Ovary (tissue), 7 donors: ENCODE measurements at regions not wholly inside any gene's neighbourhood (a gene's known extent, or its start where the extent isn't known, plus 50 kb on each side); places are given as distances from the start of the nearest gene placed in this dataset.

ENCODE experiments used
- DNase-seq, 5 donors: peaks; one replicate each; pipeline ENCODE4 v3.0.0-alpha.2; 2019 to 2020
- H3K27ac ChIP-seq, 2 donors: fragments of 200-600 bp; one replicate each; pipeline versions ENCODE4 v1.5.1 to v1.8.0; 2019 to 2022
- H3K27me3 ChIP-seq: fragments of 200-600 bp; one replicate; pipeline ENCODE4 v1.8.0; 2022
- H3K36me3 ChIP-seq: fragments of 200-600 bp; sonication (generic); one replicate; pipeline ENCODE4 v1.5.1; 2019
- H3K4me1 ChIP-seq: one replicate; pipeline ENCODE4 v1.8.1; 2013; ENCODE audit warnings: mild to moderate bottlenecking, moderate library complexity; ENCODE audit not compliant: insufficient read depth
- H3K4me3 ChIP-seq: fragments of 200-600 bp; sonication (generic); one replicate; pipeline ENCODE4 v1.5.1; 2017
- H3K9me3 ChIP-seq, 2 donors: fragments of 200-600 bp in 1 of 2; sonication (generic) in 1 of 2; one replicate each; pipeline versions ENCODE4 v1.5.1 to v1.8.1; 2013 to 2019; ENCODE audit warnings: mild to moderate bottlenecking in 1 of 2, moderate library complexity in 1 of 2
- EP300 ChIP-seq: sonication (generic); formaldehyde crosslinking; IDR thresholded peaks from one replicate; pipeline ENCODE4 v1.6.1; 2017; ENCODE audit warnings: antibody characterized with exemption
- POLR2A ChIP-seq: fragments of 450-650 bp; IDR thresholded peaks from one replicate; pipeline ENCODE4 v1.6.1; 2017; ENCODE audit warnings: antibody characterized with exemption, mild to moderate bottlenecking, moderate library complexity
- WGBS, 3 donors: extraction: QIAGEN DNeasy Blood & Tissue Kit in 1 of 3; methylation state at CpG; one replicate each; pipeline versions ENCODE4 v1.1.5 to v1.1.7; 2013 to 2017; 5-methylcytosine and 5-hydroxymethylcytosine counted together
- intact Hi-C, 4 donors: fragments of 100-400 bp; cut with DNase I; formaldehyde crosslinking; loops; one replicate each; pipeline versions ENCODE4 v1.11.0 to v1.15.1; 2022 to 2023
- TF ChIP-seq, protein P1 (sequence below), 3 donors: fragments of 450-650 bp in 2 of 3; fragments of 200-600 bp in 1 of 3; IDR thresholded peaks; one replicate each; pipeline versions ENCODE4 v1.5.1 to v1.8.0; 2016 to 2022; ENCODE audit warnings: antibody characterized with exemption in 3 of 3, mild to moderate bottlenecking in 1 of 3
- donor health status: DM: no; HTN: no; CAD: no; lungs with moderate emphysema.
- donor health status: DM: no; HTN: no; CAD: no.
- donor health status: Bipolar disorder and iron deficiency.
- donor health status: DM: no; HTN: no; CAD: no.
- donor health status: DM: yes; HTN: yes; CAD: no.

- H3K9me3 ChIP-seq: no peaks in the 10 kb centered on the region
- H3K4me1 ChIP-seq: no peaks in the 10 kb centered on the region
- no peak for DNase-seq
- TF ChIP-seq EP300 (no peak), POLR2A (no peak)
- TF ChIP-seq, protein P1, sequence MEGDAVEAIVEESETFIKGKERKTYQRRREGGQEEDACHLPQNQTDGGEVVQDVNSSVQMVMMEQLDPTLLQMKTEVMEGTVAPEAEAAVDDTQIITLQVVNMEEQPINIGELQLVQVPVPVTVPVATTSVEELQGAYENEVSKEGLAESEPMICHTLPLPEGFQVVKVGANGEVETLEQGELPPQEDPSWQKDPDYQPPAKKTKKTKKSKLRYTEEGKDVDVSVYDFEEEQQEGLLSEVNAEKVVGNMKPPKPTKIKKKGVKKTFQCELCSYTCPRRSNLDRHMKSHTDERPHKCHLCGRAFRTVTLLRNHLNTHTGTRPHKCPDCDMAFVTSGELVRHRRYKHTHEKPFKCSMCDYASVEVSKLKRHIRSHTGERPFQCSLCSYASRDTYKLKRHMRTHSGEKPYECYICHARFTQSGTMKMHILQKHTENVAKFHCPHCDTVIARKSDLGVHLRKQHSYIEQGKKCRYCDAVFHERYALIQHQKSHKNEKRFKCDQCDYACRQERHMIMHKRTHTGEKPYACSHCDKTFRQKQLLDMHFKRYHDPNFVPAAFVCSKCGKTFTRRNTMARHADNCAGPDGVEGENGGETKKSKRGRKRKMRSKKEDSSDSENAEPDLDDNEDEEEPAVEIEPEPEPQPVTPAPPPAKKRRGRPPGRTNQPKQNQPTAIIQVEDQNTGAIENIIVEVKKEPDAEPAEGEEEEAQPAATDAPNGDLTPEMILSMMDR (IDR thresholded peaks at IDR 0.05): no peak
- no peak overlapping the region for H3K4me3 ChIP-seq
- no peak overlapping the region for H3K27ac ChIP-seq
- intact Hi-C loops: no loop called here
- 82 to 85% (median 84%) methylated on average over 6 of the region's 6 CpGs for WGBS, 3 donors
- no peaks in the 10 kb centered on the region for H3K27me3 ChIP-seq
- H3K36me3 ChIP-seq: no peaks in the 10 kb centered on the region
These were observed 59.3 kb upstream of the GPCPD1 start for GRCh38 chr20:5670036-5670536.

GRCh38 chr20:5668529-5668868 is 57.7 kb upstream of the GPCPD1 start:
- Histone ChIP-seq H3K27me3 (no peaks in the 10 kb centered on the region), H3K4me1 (no peaks in the 10 kb centered on the region), H3K36me3 (no peaks in the 10 kb centered on the region), H3K27ac (no peak overlapping the region), H3K9me3 (no peaks in the 10 kb centered on the region), H3K4me3 (no peak overlapping the region)
- intact Hi-C loops: loop anchor here in 1 of 4 donors (10.0 kb wide), 1 partner anchor 66 kb away; no protein-coding TSS in a partner anchor
- DNase-seq: no peak
- TF ChIP-seq EP300 (no peak), POLR2A (no peak)
- TF ChIP-seq, protein P1 (IDR thresholded peaks at IDR 0.05): no peak
- 90 to 96% (median 93%) methylated on average over 5 of the region's 5 CpGs for WGBS, 3 donors

DNA sequence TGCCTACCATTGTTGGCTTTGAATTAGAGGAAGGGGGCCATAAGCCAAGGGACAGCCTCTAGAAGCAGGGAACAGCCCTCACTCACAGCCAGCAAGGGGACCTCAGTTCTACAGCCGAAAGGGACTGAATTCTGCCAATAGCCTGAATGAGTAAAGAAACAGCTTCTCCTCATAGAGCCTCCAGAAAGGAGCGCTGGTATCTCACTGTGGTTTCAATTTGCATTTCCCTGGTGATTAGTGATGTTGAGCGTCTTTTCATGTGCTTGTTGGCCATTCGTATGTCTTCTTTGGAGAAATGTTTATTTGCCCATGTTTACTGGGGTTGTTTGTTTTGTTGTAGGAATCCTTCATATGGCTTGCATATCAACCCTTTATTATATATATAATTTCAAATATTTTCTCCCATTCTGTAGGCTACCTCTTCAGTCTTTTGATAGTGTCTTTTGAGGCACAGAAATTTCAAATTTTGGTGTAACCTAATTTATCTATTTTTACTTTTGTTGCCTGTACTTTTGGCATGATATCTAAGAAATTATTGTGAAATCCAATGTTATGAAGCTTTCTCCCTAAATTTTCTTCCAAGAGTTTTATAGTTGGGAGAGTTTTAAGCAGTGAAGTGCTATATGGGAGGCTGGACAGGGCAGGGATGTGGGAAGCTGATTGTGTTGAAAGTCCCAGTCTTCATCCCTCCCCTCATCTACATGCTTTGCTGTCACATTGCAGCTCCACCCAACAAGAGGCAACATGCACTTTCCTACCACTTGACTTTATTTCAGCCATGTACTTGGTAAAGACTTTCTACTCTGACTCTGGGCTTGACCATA is 57.1 kb upstream of the GPCPD1 start:
- intact Hi-C loops: loop anchor here in 1 of 4 donors (10.0 kb wide), 1 partner anchor 67 kb away; no protein-coding TSS in a partner anchor

GRCh38 chr20:5665417-5665816 is 54.6 kb upstream of the GPCPD1 start:
- WGBS, 3 donors: 89 to 96% (median 94%) methylated on average over 2 of the region's 2 CpGs
- DNase-seq: no peak
- intact Hi-C loops: loop anchor here in 1 of 4 donors (10.0 kb wide), 1 partner anchor 69 kb away; no protein-coding TSS in a partner anchor
- no peaks in the 10 kb centered on the region for H3K36me3 ChIP-seq
- no peaks in the 10 kb centered on the region for H3K9me3 ChIP-seq
- no peaks in the 10 kb centered on the region for H3K27me3 ChIP-seq
- H3K27ac ChIP-seq: no peak overlapping the region
- H3K4me3 ChIP-seq: no peak overlapping the region
- TF ChIP-seq POLR2A (no peak), EP300 (no peak)
- TF ChIP-seq, protein P1 (IDR thresholded peaks at IDR 0.05): no peak
- H3K4me1 ChIP-seq: no peaks in the 10 kb centered on the region

More for the DNA sequence above, 57.1 kb upstream of the GPCPD1 start:
- Histone ChIP-seq H3K4me3 (no peak overlapping the region), H3K27me3 (no peaks in the 10 kb centered on the region), H3K4me1 (no peaks in the 10 kb centered on the region), H3K27ac (no peak overlapping the region), H3K36me3 (no peaks in the 10 kb centered on the region), H3K9me3 (no peaks in the 10 kb centered on the region)
- DNase-seq: no peak
- 41 to 73% (median 62%) methylated on average over 4 of the region's 4 CpGs for WGBS, 3 donors
- TF ChIP-seq, protein P1 (IDR thresholded peaks at IDR 0.05): no peak
- no peak for TF ChIP-seq POLR2A
- TF ChIP-seq EP300: no peak
